ENCODE measurements at regions not wholly inside any gene's neighbourhood (a gene's known extent, or its start where the extent isn't known, plus 50 kb on each side); places are given as distances from the start of the nearest gene placed in this dataset.

- TF ChIP-seq CTCF (IDR thresholded peaks at IDR 0.05): no peak
- no peak for TF ChIP-seq POLR2A (IDR thresholded peaks at IDR 0.05)
Observed at GRCh38 chr2:65511306-65511705, 78.9 kb upstream of the SPRED2 start.
